IPS-15b (cell line): ENCODE measurements at regions not wholly inside any gene's neighbourhood (a gene's known extent, or its start where the extent isn't known, plus 50 kb on each side); places are given as distances from the start of the nearest gene placed in this dataset.

Source experiments
- H3K27me3 ChIP-seq: one replicate; pipeline ENCODE4 v1.6.1; 2013; ENCODE audit warnings: low read length; ENCODE audit not compliant: control insufficient read depth, insufficient read depth
- H3K36me3 ChIP-seq: one replicate; pipeline ENCODE4 v1.6.1; 2013; ENCODE audit warnings: low read length; ENCODE audit not compliant: control insufficient read depth, insufficient read depth
- H3K4me1 ChIP-seq: one replicate; pipeline ENCODE4 v1.6.1; 2013; ENCODE audit warnings: mild to moderate bottlenecking, low read length; ENCODE audit not compliant: control insufficient read depth, insufficient read depth
- H3K4me3 ChIP-seq: one replicate; pipeline ENCODE4 v1.5.1; 2013; ENCODE audit warnings: low read depth, low read length
- H3K9ac ChIP-seq: one replicate; pipeline ENCODE4 v1.6.1; 2013; ENCODE audit warnings: low read depth, mild to moderate bottlenecking, low read length
- H3K9me3 ChIP-seq: one replicate; pipeline ENCODE4 v1.6.1; 2013; ENCODE audit warnings: mild to moderate bottlenecking, low read length; ENCODE audit not compliant: control insufficient read depth, insufficient read depth

- no peaks in the 10 kb centered on the region for H3K27me3 ChIP-seq
- H3K36me3 ChIP-seq = no peaks in the 10 kb centered on the region
- no peaks in the 10 kb centered on the region for H3K9me3 ChIP-seq
- H3K4me3 ChIP-seq = no peak overlapping the region
- H3K4me1 ChIP-seq = no peaks in the 10 kb centered on the region
- no peak overlapping the region for H3K9ac ChIP-seq
Measured at GRCh38 chr15:70303981-70304380, 206.3 kb upstream of the TLE3 start.

GRCh38 chr15:70302360-70302759 lies 204.6 kb upstream of the TLE3 start:
- no peaks in the 10 kb centered on the region for H3K9me3 ChIP-seq
- no peak overlapping the region for H3K4me3 ChIP-seq
- no peaks in the 10 kb centered on the region for H3K36me3 ChIP-seq
- no peaks in the 10 kb centered on the region for H3K4me1 ChIP-seq
- H3K27me3 ChIP-seq = no peaks in the 10 kb centered on the region
- no peak overlapping the region for H3K9ac ChIP-seq

- Histone ChIP-seq H3K9ac (no peak overlapping the region), H3K4me3 (no peak overlapping the region), H3K36me3 (no peaks in the 10 kb centered on the region), H3K4me1 (no peaks in the 10 kb centered on the region), H3K9me3 (no peaks in the 10 kb centered on the region), H3K27me3 (no peaks in the 10 kb centered on the region)
Measured at GRCh38 chr15:70301396-70301795, 203.7 kb upstream of the TLE3 start.

GRCh38 chr15:70299931-70300869 lies 202.5 kb upstream of the TLE3 start:
- Histone ChIP-seq H3K4me1 (no peaks in the 10 kb centered on the region), H3K36me3 (no peaks in the 10 kb centered on the region), H3K4me3 (no peak overlapping the region), H3K9ac (no peak overlapping the region), H3K9me3 (no peaks in the 10 kb centered on the region), H3K27me3 (no peaks in the 10 kb centered on the region)

- Histone ChIP-seq H3K27me3 (no peaks in the 10 kb centered on the region), H3K36me3 (no peaks in the 10 kb centered on the region), H3K9me3 (no peaks in the 10 kb centered on the region), H3K9ac (no peak overlapping the region), H3K4me3 (no peak overlapping the region), H3K4me1 (no peaks in the 10 kb centered on the region)
Measured at GRCh38 chr15:70297465-70298058, 199.8 kb upstream of the TLE3 start.

- Histone ChIP-seq H3K9ac (no peak overlapping the region), H3K4me1 (no peaks in the 10 kb centered on the region)
Measured at GRCh38 chr15:70294731-70295305, 197.1 kb upstream of the TLE3 start.

GRCh38 chr15:70293591-70294470 lies 196.1 kb upstream of the TLE3 start:
- no peaks in the 10 kb centered on the region for H3K36me3 ChIP-seq
- no peaks in the 10 kb centered on the region for H3K27me3 ChIP-seq
- H3K4me1 ChIP-seq = no peaks in the 10 kb centered on the region

More at GRCh38 chr15:70294731-70295305, 197.1 kb upstream of the TLE3 start:
- Histone ChIP-seq H3K9me3 (no peaks in the 10 kb centered on the region), H3K27me3 (no peaks in the 10 kb centered on the region), H3K4me3 (no peak overlapping the region), H3K36me3 (no peaks in the 10 kb centered on the region)

GRCh38 chr15:70293138-70293537 lies 195.4 kb upstream of the TLE3 start:
- Histone ChIP-seq H3K9me3 (no peaks in the 10 kb centered on the region), H3K36me3 (no peaks in the 10 kb centered on the region), H3K9ac (no peak overlapping the region), H3K4me1 (no peaks in the 10 kb centered on the region), H3K27me3 (no peaks in the 10 kb centered on the region), H3K4me3 (no peak overlapping the region)

More at GRCh38 chr15:70293591-70294470, 196.1 kb upstream of the TLE3 start:
- H3K4me3 ChIP-seq = no peak overlapping the region
- H3K9me3 ChIP-seq = no peaks in the 10 kb centered on the region
- no peak overlapping the region for H3K9ac ChIP-seq

GRCh38 chr15:70292076-70292760 lies 194.5 kb upstream of the TLE3 start:
- no peak overlapping the region for H3K4me3 ChIP-seq

GRCh38 chr15:70291305-70292075 lies 193.8 kb upstream of the TLE3 start:
- Histone ChIP-seq H3K27me3 (no peaks in the 10 kb centered on the region), H3K9me3 (no peaks in the 10 kb centered on the region), H3K36me3 (no peaks in the 10 kb centered on the region), H3K9ac (no peak overlapping the region), H3K4me1 (no peaks in the 10 kb centered on the region), H3K4me3 (no peak overlapping the region)

More at GRCh38 chr15:70292076-70292760, 194.5 kb upstream of the TLE3 start:
- H3K27me3 ChIP-seq = no peaks in the 10 kb centered on the region
- no peak overlapping the region for H3K9ac ChIP-seq
- H3K36me3 ChIP-seq = no peaks in the 10 kb centered on the region
- no peaks in the 10 kb centered on the region for H3K4me1 ChIP-seq
- no peaks in the 10 kb centered on the region for H3K9me3 ChIP-seq
